ENCODE measurements at regions not wholly inside any gene's neighbourhood (a gene's known extent, or its start where the extent isn't known, plus 50 kb on each side); places are given as distances from the start of the nearest gene placed in this dataset.

DNA sequence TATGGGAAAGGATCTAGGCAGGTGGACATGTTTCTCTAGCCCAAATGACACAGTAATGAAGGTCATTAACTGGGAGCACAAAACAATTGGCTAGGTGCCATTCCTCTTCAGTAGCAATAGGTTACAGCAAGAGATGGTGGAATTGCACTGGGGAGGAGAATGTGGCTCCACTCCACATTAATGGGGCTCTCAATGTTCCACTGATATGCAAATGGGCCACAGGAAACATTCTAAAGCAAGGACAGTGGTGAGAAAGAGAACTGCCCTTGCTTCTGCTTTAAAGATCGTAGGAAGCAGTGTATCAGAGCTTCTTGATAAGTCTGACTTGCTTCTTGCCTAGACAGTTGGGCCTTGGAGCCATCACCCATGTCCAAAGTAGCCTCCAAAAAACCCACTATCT lies 271.4 kb upstream of the PPP2R3A start:
- intact Hi-C loops (cut with micrococcal nuclease; ENCODE audit: unreplicated experiment) = no loop called here
- no TSS peak for BruUV-seq (replicated peaks)
- Histone ChIP-seq H3K4me1 (ENCODE audit: insufficient read depth, low read length, poor library complexity, severe bottlenecking) (no peaks in the 10 kb centered on the region), H4K20me1 (ENCODE audit: insufficient read depth, low read length) (no peaks in the 10 kb centered on the region), H3K9me3 (ENCODE audit: low read length) (no peaks in the 10 kb centered on the region), H3K4me2 (ENCODE audit: low read length) (no peak overlapping the region), H3K79me2 (ENCODE audit: insufficient read depth, low read depth, low read length) (no peaks in the 10 kb centered on the region), H3K36me3 (ENCODE audit: insufficient read depth, low read length) (no peaks in the 10 kb centered on the region), H3K9me2 (ENCODE audit: insufficient read depth, low read length) (no peaks in the 10 kb centered on the region), H3K4me3 (ENCODE audit: low read depth, low read length, poor library complexity, severe bottlenecking) (no peak overlapping the region), H3K27ac (ENCODE audit: low read depth, low read length, poor library complexity, severe bottlenecking) (no peak overlapping the region), H2AFZ (ENCODE audit: low read length) (no peak overlapping the region)
- ChIA-PET POLR2A (no interaction called here), CTCF (ENCODE audit: unreplicated experiment) (no interaction called here)
- TF ChIP-seq EZH2phosphoT487 (IDR thresholded peaks at IDR 0.05; ENCODE audit: borderline replicate concordance, low read depth, low read length) = no peak
- TF ChIP-seq, protein P1, sequence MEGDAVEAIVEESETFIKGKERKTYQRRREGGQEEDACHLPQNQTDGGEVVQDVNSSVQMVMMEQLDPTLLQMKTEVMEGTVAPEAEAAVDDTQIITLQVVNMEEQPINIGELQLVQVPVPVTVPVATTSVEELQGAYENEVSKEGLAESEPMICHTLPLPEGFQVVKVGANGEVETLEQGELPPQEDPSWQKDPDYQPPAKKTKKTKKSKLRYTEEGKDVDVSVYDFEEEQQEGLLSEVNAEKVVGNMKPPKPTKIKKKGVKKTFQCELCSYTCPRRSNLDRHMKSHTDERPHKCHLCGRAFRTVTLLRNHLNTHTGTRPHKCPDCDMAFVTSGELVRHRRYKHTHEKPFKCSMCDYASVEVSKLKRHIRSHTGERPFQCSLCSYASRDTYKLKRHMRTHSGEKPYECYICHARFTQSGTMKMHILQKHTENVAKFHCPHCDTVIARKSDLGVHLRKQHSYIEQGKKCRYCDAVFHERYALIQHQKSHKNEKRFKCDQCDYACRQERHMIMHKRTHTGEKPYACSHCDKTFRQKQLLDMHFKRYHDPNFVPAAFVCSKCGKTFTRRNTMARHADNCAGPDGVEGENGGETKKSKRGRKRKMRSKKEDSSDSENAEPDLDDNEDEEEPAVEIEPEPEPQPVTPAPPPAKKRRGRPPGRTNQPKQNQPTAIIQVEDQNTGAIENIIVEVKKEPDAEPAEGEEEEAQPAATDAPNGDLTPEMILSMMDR (conservative IDR thresholded peaks at IDR 0.05; ENCODE audit: low read length) = no peak
- DNase-seq (ENCODE audit: low spot score) = no peak

DNA sequence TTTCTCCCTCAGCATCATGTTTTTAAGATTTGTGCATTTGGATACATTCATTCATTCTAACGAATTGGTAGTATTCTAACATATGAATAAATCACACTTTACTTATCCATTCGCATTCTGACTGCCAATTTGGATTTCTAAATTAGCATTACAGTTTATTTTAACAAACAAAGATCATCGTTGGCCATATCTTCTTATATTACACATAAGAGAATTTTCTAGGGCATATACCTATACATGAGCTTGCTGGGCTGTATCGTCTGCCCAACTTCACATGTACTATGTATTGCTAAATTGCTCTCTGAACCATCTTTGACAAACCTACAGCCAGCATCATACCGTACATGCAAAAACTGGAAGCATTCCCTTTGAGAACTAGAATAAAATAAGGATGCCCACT lies 265.8 kb upstream of the PPP2R3A start:
- TF ChIP-seq, protein P1 (conservative IDR thresholded peaks at IDR 0.05; ENCODE audit: low read length) = no peak
- TF ChIP-seq EZH2phosphoT487 (IDR thresholded peaks at IDR 0.05; ENCODE audit: borderline replicate concordance, low read depth, low read length) = no peak
- intact Hi-C loops (cut with micrococcal nuclease; ENCODE audit: unreplicated experiment) = no loop called here
- H3K36me3 ChIP-seq (ENCODE audit: insufficient read depth, low read length) = no peaks in the 10 kb centered on the region
- BruUV-seq (replicated peaks) = no TSS peak
- POLR2A ChIA-PET = no interaction called here
- H3K4me1 ChIP-seq (ENCODE audit: insufficient read depth, low read length, poor library complexity, severe bottlenecking) = no peaks in the 10 kb centered on the region
- no peak overlapping the region for H3K4me2 ChIP-seq (ENCODE audit: low read length)
- H3K9me2 ChIP-seq (ENCODE audit: insufficient read depth, low read length) = no peaks in the 10 kb centered on the region
- H2AFZ ChIP-seq (ENCODE audit: low read length) = no peak overlapping the region
- no peak overlapping the region for H3K4me3 ChIP-seq (ENCODE audit: low read depth, low read length, poor library complexity, severe bottlenecking)
- no peaks in the 10 kb centered on the region for H3K79me2 ChIP-seq (ENCODE audit: insufficient read depth, low read depth, low read length)
- no peak overlapping the region for H3K27ac ChIP-seq (ENCODE audit: low read depth, low read length, poor library complexity, severe bottlenecking)
- no peaks in the 10 kb centered on the region for H4K20me1 ChIP-seq (ENCODE audit: insufficient read depth, low read length)
- CTCF ChIA-PET (ENCODE audit: unreplicated experiment) = no interaction called here
- DNase-seq (ENCODE audit: low spot score) = no peak
- H3K9me3 ChIP-seq (ENCODE audit: low read length) = no peaks in the 10 kb centered on the region

DNA sequence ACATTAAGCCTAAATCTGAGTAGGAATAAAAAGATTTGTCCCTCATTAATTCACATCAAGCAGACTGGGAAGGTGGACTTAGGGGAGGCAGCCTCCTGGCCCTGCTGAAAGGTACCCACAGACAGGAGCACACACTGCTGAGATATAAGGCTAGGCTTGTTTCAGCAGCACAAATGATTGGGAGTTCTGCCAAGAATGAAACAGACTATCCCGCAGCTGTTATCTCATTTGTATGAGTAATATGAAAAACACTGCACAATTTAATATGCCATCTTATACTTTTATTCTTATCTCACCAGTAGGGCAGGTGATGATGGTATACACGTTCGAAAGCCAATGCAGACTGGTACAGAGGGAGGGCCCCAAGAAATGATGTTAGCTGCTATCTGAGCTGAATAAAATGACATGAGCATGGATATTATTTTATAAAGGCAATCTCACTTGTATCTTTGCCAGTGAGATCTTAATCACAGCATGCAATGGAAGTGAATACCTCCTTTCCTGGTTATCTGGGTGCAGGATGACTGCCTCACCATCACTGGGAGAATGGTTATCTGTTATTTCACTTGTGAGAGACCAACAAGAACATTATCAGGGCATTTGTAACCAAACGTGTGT lies 258.7 kb upstream of the PPP2R3A start:
- H3K9me2 ChIP-seq (ENCODE audit: insufficient read depth, low read length) = no peaks in the 10 kb centered on the region
- H2AFZ ChIP-seq (ENCODE audit: low read length) = no peak overlapping the region
- no TSS peak for BruUV-seq (replicated peaks)
- no peaks in the 10 kb centered on the region for H3K36me3 ChIP-seq (ENCODE audit: insufficient read depth, low read length)
- no peaks in the 10 kb centered on the region for H3K79me2 ChIP-seq (ENCODE audit: insufficient read depth, low read depth, low read length)
- ChIA-PET POLR2A (no interaction called here), CTCF (ENCODE audit: unreplicated experiment) (no interaction called here)
- no peaks in the 10 kb centered on the region for H4K20me1 ChIP-seq (ENCODE audit: insufficient read depth, low read length)
- H3K27ac ChIP-seq (ENCODE audit: low read depth, low read length, poor library complexity, severe bottlenecking) = no peak overlapping the region
- no peak overlapping the region for H3K4me3 ChIP-seq (ENCODE audit: low read depth, low read length, poor library complexity, severe bottlenecking)
- intact Hi-C loops (cut with micrococcal nuclease; ENCODE audit: unreplicated experiment) = no loop called here
- TF ChIP-seq EZH2phosphoT487 (IDR thresholded peaks at IDR 0.05; ENCODE audit: borderline replicate concordance, low read depth, low read length) = no peak
- TF ChIP-seq, protein P1 (conservative IDR thresholded peaks at IDR 0.05; ENCODE audit: low read length) = no peak
- no peak for DNase-seq (ENCODE audit: low spot score)
- no peak overlapping the region for H3K4me2 ChIP-seq (ENCODE audit: low read length)
- H3K9me3 ChIP-seq (ENCODE audit: low read length) = no peaks in the 10 kb centered on the region
- no peaks in the 10 kb centered on the region for H3K4me1 ChIP-seq (ENCODE audit: insufficient read depth, low read length, poor library complexity, severe bottlenecking)

All from OCI-LY7 (cell line).